Activated B cell treated with CpG ODN at 0.5 μM for 24 hours (primary cell): ENCODE measurements at regions not wholly inside any gene's neighbourhood (a gene's known extent, or its start where the extent isn't known, plus 50 kb on each side); places are given as distances from the start of the nearest gene placed in this dataset.
A peak's percentile ranks its signal among the peaks of the same experiment; 100 is the strongest.

ENCODE experiments used
- ATAC-seq: fragments of 200-7000 bp; cut with Tn5 transposase; one replicate; pipeline ENCODE4 v1.10.0; 2021; ENCODE audit warnings: low read depth, mild to moderate bottlenecking, moderate library complexity
- CTCF ChIA-PET: fragments of 350-600 bp; sonication (Branson Sonifier 250); formaldehyde crosslinking; loops from one replicate; lab custom pipeline; 2021; ENCODE audit warnings: antibody characterized with exemption; lab: Charles Lee
- POLR2A ChIA-PET: fragments of 350-600 bp; sonication (Branson Sonifier 250); formaldehyde crosslinking; loops from one replicate; lab custom pipeline; 2021; ENCODE audit warnings: antibody characterized with exemption; lab: Charles Lee
- DNase-seq: peaks from one replicate; pipeline ENCODE4 v3.0.0; 2022
- H3K27ac Mint-ChIP-seq: one replicate; pipeline ENCODE4 v1.8.0; 2020; ENCODE audit warnings: mixed read lengths
- H3K27me3 Mint-ChIP-seq: one replicate; pipeline ENCODE4 v1.8.0; 2021; ENCODE audit warnings: mixed read lengths
- H3K36me3 Mint-ChIP-seq: one replicate; pipeline ENCODE4 v1.8.0; 2021; ENCODE audit warnings: low read depth, mixed read lengths
- H3K4me1 Mint-ChIP-seq: one replicate; pipeline ENCODE4 v1.8.0; 2021; ENCODE audit warnings: mixed read lengths
- H3K4me3 Mint-ChIP-seq: one replicate; pipeline ENCODE4 v1.8.0; 2020; ENCODE audit warnings: mild to moderate bottlenecking, mixed read lengths
- H3K9me3 Mint-ChIP-seq: one replicate; pipeline ENCODE4 v1.8.0; 2020; ENCODE audit warnings: mixed read lengths
- intact Hi-C: fragments of 100-400 bp; cut with micrococcal nuclease; formaldehyde crosslinking; loops from one replicate; pipeline ENCODE4 v1.15.1; 2024
- TF ChIP-seq, protein P1 (sequence below): fragments of 200-600 bp; IDR thresholded peaks from one replicate; pipeline ENCODE4 v1.8.0; 2022; ENCODE audit warnings: antibody characterized with exemption, mild to moderate bottlenecking

DNA sequence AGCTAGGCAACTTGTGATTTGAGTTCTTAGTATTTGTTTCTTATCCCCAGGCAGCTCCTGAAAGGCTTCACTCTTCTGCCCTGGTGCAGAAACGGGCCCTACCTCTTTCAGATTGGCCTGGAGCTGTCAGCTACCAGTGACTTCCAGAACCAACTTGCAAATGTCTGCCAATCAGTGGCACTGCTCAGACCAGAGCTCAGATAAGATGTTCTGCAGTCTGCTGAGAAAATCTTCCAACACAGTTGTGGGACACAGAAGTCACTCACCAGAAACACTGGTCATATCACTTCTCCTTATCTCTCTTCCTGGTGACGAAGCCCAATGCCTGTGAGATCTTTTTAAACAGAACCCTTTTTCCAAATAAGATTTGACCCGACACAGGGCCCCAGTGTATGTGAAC, 81.9 kb upstream of the DUSP5 start:
- CTCF ChIA-PET, result interaction anchor here (1.1 to 2.1 kb wide), 7 partner anchors 10 to 131 kb away, joined by 4 to 5 read pairs (median 5); no protein-coding TSS in a partner anchor
- TF ChIP-seq, protein P1, sequence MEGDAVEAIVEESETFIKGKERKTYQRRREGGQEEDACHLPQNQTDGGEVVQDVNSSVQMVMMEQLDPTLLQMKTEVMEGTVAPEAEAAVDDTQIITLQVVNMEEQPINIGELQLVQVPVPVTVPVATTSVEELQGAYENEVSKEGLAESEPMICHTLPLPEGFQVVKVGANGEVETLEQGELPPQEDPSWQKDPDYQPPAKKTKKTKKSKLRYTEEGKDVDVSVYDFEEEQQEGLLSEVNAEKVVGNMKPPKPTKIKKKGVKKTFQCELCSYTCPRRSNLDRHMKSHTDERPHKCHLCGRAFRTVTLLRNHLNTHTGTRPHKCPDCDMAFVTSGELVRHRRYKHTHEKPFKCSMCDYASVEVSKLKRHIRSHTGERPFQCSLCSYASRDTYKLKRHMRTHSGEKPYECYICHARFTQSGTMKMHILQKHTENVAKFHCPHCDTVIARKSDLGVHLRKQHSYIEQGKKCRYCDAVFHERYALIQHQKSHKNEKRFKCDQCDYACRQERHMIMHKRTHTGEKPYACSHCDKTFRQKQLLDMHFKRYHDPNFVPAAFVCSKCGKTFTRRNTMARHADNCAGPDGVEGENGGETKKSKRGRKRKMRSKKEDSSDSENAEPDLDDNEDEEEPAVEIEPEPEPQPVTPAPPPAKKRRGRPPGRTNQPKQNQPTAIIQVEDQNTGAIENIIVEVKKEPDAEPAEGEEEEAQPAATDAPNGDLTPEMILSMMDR, result no peak
- no peaks in the 10 kb centered on the region for H3K36me3 Mint-ChIP-seq
- H3K27me3 Mint-ChIP-seq, result peaks cover 6% of the 10 kb centered on the region
- intact Hi-C loops, result loop anchor here (2.0 to 10.0 kb wide), 2 partner anchors 205 to 449 kb away; no protein-coding TSS in a partner anchor
- H3K9me3 Mint-ChIP-seq, result no peaks in the 10 kb centered on the region
- ATAC-seq, result no peak
- H3K4me3 Mint-ChIP-seq, result no peak overlapping the region
- H3K27ac Mint-ChIP-seq, result peak overlapping the region; percentile 24
- POLR2A ChIA-PET, result interaction anchor here (0.7 to 7.0 kb wide), 9 partner anchors 8 to 130 kb away, joined by 3 to 328 read pairs (median 8); partner anchors contain the start of gene DUSP5
- H3K4me1 Mint-ChIP-seq, result peaks cover 72% of the 10 kb centered on the region
- DNase-seq, result no peak

DNA sequence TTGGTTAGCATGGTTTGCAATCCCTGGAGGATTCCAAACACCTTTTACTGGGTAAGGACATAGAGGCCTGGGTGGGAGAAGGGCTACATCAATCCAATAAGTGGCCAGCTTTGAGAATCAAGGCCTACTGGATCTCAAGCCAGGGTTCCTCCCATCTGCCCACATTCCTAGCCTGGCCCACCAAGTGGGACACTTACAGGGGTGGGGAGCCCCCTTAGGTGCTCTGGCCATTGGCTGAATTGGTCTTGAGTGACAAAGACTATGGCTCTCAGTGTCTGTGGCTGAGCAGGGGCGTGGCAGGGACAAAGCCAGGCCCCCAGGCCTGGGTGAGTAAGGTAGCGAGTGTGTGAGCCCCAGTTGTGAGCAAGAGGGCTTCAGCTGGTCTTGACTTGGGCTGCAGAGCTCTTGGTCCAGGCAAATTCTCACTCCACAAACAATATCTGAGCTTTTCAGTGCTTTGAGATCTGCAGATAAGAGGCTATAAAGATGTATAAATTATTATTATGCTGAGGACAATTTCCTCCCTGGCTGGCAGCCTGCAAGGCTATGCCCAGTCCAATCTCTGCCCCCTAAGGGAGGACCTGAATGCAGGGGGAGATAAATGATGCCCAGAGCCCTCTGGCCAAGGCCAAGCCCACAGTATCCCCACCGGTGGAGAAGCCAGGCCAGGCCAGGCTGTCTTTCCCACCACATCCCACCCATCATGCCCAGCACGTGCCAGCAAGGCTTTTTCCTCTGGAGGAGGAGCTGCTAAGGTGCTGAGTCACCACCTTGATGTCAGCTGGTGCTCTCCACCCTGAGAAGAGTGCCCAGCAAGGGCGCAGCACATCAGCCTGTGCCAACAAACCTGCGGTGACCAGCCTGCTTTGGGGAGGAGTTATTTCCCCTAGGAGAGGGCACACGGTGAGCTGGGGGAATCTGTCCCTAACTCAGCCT, 80.7 kb upstream of the DUSP5 start:
- no peaks in the 10 kb centered on the region for H3K36me3 Mint-ChIP-seq
- H3K4me1 Mint-ChIP-seq, result peaks cover 70% of the 10 kb centered on the region
- H3K9me3 Mint-ChIP-seq, result no peaks in the 10 kb centered on the region
- ChIA-PET POLR2A (interaction anchor here (0.5 to 7.0 kb wide), 6 partner anchors 11 to 78 kb away, joined by 3 to 328 read pairs (median 3); partner anchors contain the start of gene DUSP5), CTCF (interaction anchor here (1.1 to 1.4 kb wide), 3 partner anchors 14 to 63 kb away, joined by 3 to 5 read pairs (median 4); no protein-coding TSS in a partner anchor)
- DNase-seq (no peak), ATAC-seq (no peak)
- intact Hi-C loops, result loop anchor here (10.0 kb wide), 1 partner anchor 448 kb away; no protein-coding TSS in a partner anchor
- H3K4me3 Mint-ChIP-seq, result no peak overlapping the region
- TF ChIP-seq, protein P1, result no peak
- H3K27ac Mint-ChIP-seq, result no peak overlapping the region
- peaks cover 11% of the 10 kb centered on the region for H3K27me3 Mint-ChIP-seq

DNA sequence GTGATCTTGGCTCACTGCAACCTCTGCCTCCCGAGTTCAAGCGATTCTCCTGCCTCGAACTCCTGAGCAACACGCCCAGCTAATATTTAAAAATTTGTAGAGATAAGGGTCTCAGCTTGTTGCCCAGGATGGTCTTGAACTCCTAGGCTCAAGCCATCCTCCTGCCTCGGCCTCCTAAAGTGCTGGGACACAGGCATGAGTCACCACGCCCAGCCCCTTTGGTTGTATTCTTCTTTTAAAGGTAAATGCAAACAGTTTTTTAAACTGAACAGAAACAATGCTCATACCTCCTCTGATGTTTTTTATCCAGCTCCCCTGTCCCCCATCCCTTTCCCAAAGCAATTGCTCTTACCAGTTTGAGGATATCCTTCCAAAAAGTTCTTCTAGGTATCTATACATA, 79.5 kb upstream of the DUSP5 start:
- CTCF ChIA-PET, result interaction anchor here (1.2 kb wide), 1 partner anchor 13 kb away, joined by 3 read pairs; no protein-coding TSS in a partner anchor
- peaks cover 11% of the 10 kb centered on the region for H3K27me3 Mint-ChIP-seq
- H3K4me3 Mint-ChIP-seq, result no peak overlapping the region
- no peak for ATAC-seq
- TF ChIP-seq, protein P1, result no peak
- POLR2A ChIA-PET, result interaction anchor here (0.6 to 1.0 kb wide), 2 partner anchors 63 to 115 kb away, joined by 3 read pairs; no protein-coding TSS in a partner anchor
- H3K27ac Mint-ChIP-seq, result no peak overlapping the region
- no peaks in the 10 kb centered on the region for H3K9me3 Mint-ChIP-seq
- no peaks in the 10 kb centered on the region for H3K36me3 Mint-ChIP-seq
- intact Hi-C loops, result loop anchor here (10.0 kb wide), 1 partner anchor 447 kb away; no protein-coding TSS in a partner anchor
- peaks cover 62% of the 10 kb centered on the region for H3K4me1 Mint-ChIP-seq
- DNase-seq, result no peak

DNA sequence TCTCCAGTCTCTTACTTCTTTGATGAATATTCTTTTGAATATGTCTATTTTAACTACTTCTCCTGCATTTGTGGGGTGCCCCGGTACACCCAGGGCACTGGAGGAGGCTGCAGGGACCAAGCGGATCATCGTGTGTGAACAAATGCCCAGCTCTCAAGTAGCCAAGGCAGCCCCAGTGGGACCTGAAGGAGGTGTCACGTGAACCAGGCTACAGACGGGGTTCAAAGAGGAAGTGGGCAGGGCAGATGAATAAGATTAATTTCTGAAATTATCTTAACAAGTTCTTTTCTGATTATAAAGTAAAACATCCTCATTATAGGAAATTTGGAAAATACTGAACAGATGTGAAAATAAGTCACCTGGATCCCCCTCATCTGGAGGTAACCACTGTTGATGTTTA, 78.4 kb upstream of the DUSP5 start:
- intact Hi-C loops, result loop anchor here (10.0 kb wide), 1 partner anchor 446 kb away; no protein-coding TSS in a partner anchor
- H3K4me1 Mint-ChIP-seq, result peaks cover 61% of the 10 kb centered on the region
- ATAC-seq (no peak), DNase-seq (no peak)
- POLR2A ChIA-PET, result interaction anchor here (1.5 kb wide), 1 partner anchor 80 kb away, joined by 3 read pairs; no protein-coding TSS in a partner anchor
- CTCF ChIA-PET, result no interaction called here
- no peak overlapping the region for H3K4me3 Mint-ChIP-seq
- no peaks in the 10 kb centered on the region for H3K36me3 Mint-ChIP-seq
- no peaks in the 10 kb centered on the region for H3K9me3 Mint-ChIP-seq
- TF ChIP-seq, protein P1, result no peak
- no peak overlapping the region for H3K27ac Mint-ChIP-seq
- H3K27me3 Mint-ChIP-seq, result peaks cover 11% of the 10 kb centered on the region
